CD4-positive, alpha-beta T cell treated with Interferon alpha-2 for 1 hour (primary cell): ENCODE measurements at regions not wholly inside any gene's neighbourhood (a gene's known extent, or its start where the extent isn't known, plus 50 kb on each side); places are given as distances from the start of the nearest gene placed in this dataset.

Experiments used
- DNase-seq, 2 donors: peaks; one replicate each; pipeline ENCODE4 v3.0.0-alpha.2; 2020 to 2022

- no peak for DNase-seq
These were observed 123.2 kb upstream of the UBE2E2 start for GRCh38 chr3:23079976-23080375.

- no peak for DNase-seq
These were observed 119.4 kb upstream of the UBE2E2 start for GRCh38 chr3:23083701-23084100.

GRCh38 chr3:23084367-23084766 is 118.8 kb upstream of the UBE2E2 start:
- DNase-seq = no peak

GRCh38 chr3:23085261-23085660 is 117.9 kb upstream of the UBE2E2 start:
- DNase-seq = no peak

GRCh38 chr3:23086331-23086730 is 116.8 kb upstream of the UBE2E2 start:
- no peak for DNase-seq

- no peak for DNase-seq
These were observed 116.3 kb upstream of the UBE2E2 start for GRCh38 chr3:23086831-23087230.

- DNase-seq = no peak
These were observed 108.7 kb upstream of the UBE2E2 start for GRCh38 chr3:23094412-23094811.

GRCh38 chr3:23094890-23095462 is 108.2 kb upstream of the UBE2E2 start:
- DNase-seq = no peak

GRCh38 chr3:23096041-23096440 is 107.1 kb upstream of the UBE2E2 start:
- DNase-seq = no peak

- DNase-seq = no peak
These were observed 104.1 kb upstream of the UBE2E2 start for GRCh38 chr3:23099021-23099420.

- DNase-seq = no peak
These were observed 103.5 kb upstream of the UBE2E2 start for GRCh38 chr3:23099677-23100076.

GRCh38 chr3:23100106-23100505 is 103.0 kb upstream of the UBE2E2 start:
- no peak for DNase-seq

GRCh38 chr3:23103764-23104163 is 99.4 kb upstream of the UBE2E2 start:
- DNase-seq = no peak

- DNase-seq = no peak
These were observed 98.1 kb upstream of the UBE2E2 start for GRCh38 chr3:23105048-23105447.

GRCh38 chr3:23106666-23107065 is 96.5 kb upstream of the UBE2E2 start:
- DNase-seq = no peak

GRCh38 chr3:23107221-23107620 is 95.9 kb upstream of the UBE2E2 start:
- DNase-seq = no peak

- no peak for DNase-seq
These were observed 94.6 kb upstream of the UBE2E2 start for GRCh38 chr3:23108451-23109057.

GRCh38 chr3:23111286-23111685 is 91.8 kb upstream of the UBE2E2 start:
- DNase-seq = no peak

- DNase-seq = no peak
These were observed 91.3 kb upstream of the UBE2E2 start for GRCh38 chr3:23111797-23112196.

- DNase-seq = peak; percentile 2 to 7
These were observed 90.6 kb upstream of the UBE2E2 start for GRCh38 chr3:23112491-23112890.

GRCh38 chr3:23113455-23114171 is 89.5 kb upstream of the UBE2E2 start:
- no peak for DNase-seq

GRCh38 chr3:23114432-23114831 is 88.7 kb upstream of the UBE2E2 start:
- DNase-seq = no peak

- no peak for DNase-seq
These were observed 87.8 kb upstream of the UBE2E2 start for GRCh38 chr3:23115171-23115877.
